Activated CD4-positive, alpha-beta T cell treated with anti-CD3 and anti-CD28 coated beads, Interleukin-2, Interleukin-6, amounts not matched to agents 100 ng/mL and 50 ng/mL, durations not matched to agents 16 hours and 8 hours (primary cell): ENCODE measurements at regions not wholly inside any gene's neighbourhood (a gene's known extent, or its start where the extent isn't known, plus 50 kb on each side); places are given as distances from the start of the nearest gene placed in this dataset.

Source experiments
- DNase-seq: peaks from one replicate; pipeline ENCODE4 v3.0.0-alpha.2; 2020

GRCh38 chr10:4475827-4476490, 350.0 kb upstream of the AKR1E2 start:
- DNase-seq, result no peak

DNA sequence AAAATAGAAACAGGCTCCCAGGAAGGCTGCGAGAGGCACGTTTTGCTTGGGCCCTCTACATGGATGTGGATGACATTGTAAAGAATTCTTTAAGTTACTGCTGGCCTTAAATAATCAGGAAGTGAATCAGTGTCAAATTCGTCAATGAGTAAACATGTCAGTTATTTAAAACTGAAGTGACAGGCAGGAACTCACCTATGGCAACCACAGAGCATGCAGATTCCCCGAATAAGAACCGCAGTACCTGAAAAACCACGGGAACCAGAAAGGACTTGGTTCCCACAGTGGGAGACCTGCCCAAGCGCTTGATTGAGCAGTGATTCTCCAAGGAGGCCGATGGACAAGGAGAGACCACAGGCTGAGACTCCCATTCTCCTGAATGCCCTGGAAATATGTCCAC, 351.2 kb upstream of the AKR1E2 start:
- DNase-seq, result peak; percentile 26

DNA sequence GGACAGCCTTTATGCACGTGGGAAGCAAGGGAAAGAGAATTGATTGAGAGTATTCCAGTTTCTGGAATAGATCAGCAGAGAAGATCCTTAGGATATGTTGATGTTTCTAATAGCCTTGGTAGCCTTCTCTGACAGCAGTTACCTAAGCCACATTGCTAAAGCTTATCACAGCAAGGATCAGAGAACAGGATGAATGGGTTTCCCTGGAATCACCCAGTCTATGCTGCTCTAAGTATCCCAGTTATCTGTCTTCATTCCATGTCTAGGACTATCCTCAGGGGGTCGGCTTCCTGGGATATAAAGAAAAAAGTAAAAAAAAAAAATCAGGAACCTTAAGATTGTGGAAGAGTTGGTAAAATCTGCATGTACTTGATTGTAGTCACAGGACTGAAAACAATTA, 352.0 kb upstream of the AKR1E2 start:
- DNase-seq, result no peak

DNA sequence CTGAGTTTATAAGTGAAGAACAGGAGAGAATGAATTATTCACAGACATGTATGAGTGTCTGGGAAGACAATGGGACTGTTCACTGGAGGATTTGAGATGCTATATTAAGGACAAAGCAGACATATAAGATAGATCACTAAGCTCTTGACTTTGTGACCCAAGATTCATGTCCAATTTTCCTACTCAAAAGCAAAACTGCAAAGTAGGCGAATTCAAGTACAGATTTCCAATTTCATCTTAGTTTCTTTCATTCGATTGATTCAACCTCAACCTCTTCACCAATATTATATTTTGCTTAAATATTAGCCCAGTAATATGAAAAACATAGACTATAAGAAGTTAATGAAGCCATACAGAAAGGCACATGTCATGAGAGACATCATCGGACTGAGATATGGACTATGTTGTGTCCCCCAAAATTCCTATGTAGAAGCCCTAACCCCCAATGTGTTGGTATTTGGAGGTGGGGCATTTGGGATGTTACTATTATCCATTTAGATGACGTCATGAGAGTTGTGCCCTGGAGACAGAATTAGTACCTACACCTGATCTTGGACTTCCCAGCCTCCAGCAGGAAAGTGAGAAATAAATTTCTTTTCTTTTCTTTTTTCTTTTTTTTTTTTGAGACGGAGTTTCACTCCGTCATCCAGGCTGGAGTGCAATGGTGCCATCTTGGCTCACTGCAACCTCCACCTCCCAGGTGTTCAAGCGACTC, 353.7 kb upstream of the AKR1E2 start:
- DNase-seq, result no peak

GRCh38 chr10:4470231-4470835, 355.7 kb upstream of the AKR1E2 start:
- DNase-seq, result no peak

DNA sequence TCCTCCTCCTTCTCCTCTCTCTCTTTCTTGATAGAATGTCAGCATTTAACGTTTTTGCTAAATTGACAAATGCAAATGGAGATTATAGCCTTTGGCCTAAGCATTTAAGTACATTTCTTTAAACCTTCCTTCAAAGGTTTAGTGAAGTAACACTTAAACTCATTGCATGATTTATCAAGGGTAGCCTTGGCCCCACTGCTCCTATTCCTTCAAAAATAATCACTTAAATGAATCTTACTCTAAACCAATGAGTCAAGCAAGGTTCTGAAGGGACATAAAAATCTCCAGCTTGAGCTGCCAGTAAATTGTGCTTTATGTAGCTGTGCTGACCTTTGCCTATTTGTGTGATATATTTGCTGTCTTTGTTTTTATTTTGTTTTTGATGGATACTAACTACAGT, 358.5 kb upstream of the AKR1E2 start:
- DNase-seq, result no peak

DNA sequence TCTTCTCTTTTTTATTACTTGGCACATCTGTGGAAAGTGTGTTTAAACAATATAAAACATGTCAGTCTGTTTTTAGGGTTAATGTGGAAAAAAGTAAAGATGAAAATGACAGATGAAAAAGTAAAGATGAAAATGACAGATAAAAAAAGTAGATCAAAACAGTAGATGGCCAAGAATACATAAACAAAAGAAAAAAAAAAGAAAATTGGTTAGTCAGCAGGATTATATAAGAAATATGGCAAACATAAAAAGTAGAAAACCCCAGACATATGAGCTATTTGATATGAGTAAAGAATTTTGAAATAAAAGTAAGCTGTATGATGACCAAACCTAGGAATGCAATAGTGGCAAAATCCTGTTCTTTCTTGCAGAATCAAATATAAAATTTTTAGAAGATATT, 365.7 kb upstream of the AKR1E2 start:
- DNase-seq, result no peak

DNA sequence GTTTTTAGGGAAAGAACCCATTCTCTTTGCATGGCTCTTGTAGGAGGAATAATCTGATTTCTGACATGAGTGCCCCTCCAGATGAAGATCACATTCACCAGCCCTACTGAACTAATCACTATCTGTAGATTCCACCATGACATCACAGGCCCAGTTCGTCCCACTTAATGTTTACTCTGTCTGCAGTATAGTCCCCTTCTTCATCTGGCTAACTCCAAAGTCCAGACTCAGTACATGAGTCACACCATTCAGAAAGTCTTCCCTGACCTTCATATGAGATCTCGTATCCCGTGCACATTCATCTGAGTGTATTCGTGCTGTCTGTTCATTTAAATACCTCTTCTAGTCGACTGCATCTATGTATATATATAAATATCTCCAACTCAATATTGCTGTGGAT, 366.5 kb upstream of the AKR1E2 start:
- DNase-seq, result no peak

DNA sequence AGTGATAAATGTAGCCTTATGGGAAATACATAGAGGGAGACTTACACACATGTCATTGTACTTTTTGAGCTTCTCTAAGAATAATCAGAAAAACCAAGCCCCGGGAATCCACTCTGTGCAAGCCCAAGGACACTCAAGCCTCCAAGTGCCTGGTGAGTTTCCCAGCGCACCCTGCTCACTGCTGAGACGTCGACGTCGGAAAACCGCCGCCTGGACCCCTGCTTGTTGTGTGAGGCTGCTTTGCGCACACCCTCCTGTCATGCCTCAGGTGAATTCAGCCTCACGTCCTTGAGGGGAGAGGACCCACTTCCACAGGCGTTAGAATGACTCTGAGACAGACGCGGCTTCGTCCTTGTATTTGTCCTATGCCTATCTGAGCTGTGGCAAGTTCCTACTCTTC, 368.4 kb upstream of the AKR1E2 start:
- DNase-seq, result no peak

DNA sequence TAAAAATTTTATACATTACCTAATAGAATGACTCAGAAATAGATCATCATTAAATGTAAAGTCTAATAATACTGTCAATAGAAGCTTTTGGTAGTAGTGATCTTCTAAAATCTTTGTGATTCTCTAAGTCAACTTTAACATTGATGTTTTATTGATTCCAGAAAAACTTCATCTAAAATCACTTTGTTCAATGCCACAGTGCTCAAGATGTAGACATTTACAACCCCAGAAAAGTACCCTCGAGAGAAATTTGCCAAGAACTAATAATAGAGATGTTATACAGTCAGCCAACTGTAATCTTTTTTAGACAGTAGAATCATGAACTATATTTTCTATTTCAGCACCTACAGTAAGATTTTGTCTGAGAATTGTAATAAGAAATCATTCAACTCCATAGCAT, 369.2 kb upstream of the AKR1E2 start:
- no peak for DNase-seq

DNA sequence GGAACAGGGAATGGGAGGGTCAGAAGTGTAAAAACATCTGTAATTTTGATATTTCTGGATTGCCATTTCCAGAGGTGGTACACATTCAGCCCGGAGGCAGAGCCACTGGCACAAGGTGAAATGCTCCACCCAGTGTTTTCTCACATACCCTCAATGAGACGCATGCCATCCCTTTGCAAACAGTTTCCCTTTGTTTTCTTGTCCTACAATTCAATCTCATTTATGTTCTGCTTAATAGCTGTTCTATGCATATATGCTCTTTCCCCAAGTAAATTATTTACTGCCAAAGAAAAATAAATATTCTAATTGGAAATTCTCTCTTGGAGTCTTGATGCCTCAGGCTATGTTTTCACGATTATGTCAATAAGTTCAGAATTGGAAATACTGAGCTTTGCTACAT, 369.7 kb upstream of the AKR1E2 start:
- no peak for DNase-seq

DNA sequence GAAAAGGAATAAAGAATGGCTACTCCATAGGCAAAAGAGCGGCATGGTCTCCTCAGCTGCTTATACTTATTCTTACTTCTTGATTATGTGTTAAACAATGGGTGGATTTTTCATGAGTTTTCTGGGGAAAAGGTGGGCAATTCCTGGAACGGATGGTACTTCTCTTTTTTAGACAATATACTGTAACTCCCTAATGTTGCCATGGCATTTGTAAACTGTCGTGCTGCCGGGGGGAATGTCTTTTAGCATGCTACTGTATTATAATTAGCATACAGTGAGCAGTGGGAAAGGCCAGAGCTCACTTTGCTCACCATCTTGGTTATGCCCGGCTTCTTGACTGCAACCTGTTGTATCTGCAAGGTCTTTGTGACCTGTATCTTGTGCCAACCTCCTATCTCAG, 372.1 kb upstream of the AKR1E2 start:
- no peak for DNase-seq

- no peak for DNase-seq
Observed at GRCh38 chr10:4453276-4453675, 372.7 kb upstream of the AKR1E2 start.

DNA sequence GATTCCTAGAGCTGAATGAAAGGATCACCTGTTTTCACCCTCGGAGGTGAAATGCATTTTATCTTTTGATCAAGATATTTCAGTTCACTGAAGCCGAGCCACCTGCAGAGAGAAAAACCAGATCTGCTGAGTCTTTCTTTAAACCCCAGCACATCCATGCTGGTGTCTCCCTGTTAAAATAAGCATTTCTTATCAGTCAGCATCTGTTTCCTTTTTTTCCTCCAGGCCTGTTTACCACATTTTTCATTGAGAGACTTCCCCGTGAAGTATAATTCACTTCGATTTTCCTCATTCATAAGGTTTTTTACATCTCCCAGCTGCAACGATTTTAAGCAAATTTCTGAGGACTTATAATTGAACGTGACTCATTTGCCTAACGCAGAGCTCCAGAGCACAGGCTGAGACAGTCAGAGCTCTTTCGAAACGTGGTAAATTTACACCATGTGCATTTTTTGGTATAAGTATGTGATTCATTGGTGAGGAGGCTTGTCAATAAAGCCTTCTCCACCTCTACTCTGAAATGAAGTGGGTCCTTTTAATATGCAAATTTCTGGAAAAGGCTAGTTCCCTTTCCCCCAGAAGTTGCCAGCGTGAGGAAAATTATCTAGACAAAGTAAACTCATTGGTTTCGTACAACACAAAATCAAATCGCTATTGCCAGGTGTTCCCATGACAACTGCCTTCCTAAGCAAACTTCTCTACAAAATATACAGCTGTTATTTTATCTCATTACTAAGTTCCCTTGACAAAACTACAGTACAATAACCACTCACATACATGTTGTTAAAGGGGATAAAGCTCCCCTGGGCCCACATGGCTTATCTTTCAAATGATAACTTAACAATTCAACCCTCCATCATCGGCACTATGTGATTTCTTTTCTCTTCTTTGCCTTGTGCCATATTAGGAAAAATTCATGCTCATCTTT, 374.8 kb upstream of the AKR1E2 start:
- DNase-seq, result no peak

- DNase-seq, result no peak
Observed at GRCh38 chr10:4450169-4450568, 375.8 kb upstream of the AKR1E2 start.

GRCh38 chr10:4448030-4448429, 378.0 kb upstream of the AKR1E2 start:
- no peak for DNase-seq

- DNase-seq, result no peak
Observed at GRCh38 chr10:4443419-4443818, 382.6 kb upstream of the AKR1E2 start.

DNA sequence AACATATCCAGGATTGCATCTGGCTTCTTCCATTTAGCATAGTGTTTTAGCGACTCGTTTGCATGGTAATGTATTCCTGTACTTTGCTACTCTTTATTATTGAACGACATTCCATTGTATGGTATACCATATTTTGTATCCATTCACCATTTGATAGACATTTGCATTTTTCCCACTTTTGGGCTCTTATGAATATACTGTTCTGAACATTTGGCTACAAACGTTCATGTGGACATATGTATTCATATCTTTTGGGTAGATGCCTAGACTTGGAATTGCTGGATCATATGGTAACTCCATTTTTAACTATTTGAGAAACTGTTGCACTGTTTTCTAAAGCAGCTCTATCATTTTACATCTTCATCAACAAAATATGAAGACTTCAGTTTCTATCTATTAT, 383.7 kb upstream of the AKR1E2 start:
- no peak for DNase-seq

- DNase-seq, result no peak
Observed at GRCh38 chr10:4440260-4440659, 385.7 kb upstream of the AKR1E2 start.

DNA sequence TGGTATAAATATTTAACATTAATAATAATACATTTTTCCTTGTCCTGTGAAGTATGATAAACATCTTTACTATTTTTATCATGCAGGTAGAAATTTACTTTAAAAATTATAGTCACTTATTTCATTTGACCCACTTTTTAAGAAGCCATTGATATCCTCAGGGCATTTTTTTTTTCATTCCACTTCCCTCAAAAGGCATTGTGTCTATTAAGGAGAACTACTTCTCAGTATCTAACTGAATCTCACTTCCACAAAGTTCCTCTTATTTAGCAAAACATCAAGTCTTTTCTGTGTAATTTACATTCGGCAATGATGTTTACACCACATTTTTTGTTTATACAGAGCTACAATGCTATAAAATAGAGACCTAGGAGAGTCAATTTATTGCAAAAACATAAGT, 388.2 kb upstream of the AKR1E2 start:
- no peak for DNase-seq

DNA sequence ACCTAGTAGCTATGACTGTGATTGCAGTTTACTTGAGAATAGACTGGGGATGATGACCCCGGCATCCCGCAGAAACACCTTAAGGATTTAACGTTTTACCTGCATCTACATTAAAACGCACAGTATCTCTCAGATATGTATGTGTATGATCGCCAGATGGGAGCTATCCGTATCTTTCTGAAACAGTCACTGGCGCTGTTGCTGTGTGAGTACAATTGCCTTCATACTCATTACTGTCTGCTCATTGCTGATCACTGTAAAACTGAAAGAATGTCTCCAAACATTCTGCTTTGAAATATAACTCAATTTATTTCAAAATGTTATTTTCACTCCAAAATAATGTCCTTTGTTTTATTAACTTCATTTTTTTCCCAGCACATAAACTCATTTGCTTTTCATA, 388.9 kb upstream of the AKR1E2 start:
- no peak for DNase-seq

DNA sequence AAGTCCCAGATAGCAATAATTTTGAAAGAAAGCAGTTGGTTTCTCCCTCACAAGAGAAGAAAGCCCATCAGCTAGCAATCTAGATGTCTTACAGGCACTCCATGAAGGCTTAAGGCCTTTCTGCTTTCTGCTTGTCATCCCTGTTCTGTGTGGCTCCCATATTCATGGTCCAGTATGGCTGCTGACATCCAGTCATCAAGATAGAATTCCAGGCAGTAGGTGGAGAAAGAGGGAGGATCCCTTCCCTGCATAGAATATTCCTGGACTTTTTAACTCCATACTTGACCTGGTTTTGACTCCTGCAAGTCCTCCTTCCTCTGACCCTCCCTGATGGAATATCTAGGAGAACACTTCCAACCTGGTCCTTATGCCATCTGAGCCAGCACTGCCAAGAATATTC, 389.9 kb upstream of the AKR1E2 start:
- no peak for DNase-seq

GRCh38 chr10:4434516-4435071, 391.4 kb upstream of the AKR1E2 start:
- no peak for DNase-seq
